ENCODE measurements at regions not wholly inside any gene's neighbourhood (a gene's known extent, or its start where the extent isn't known, plus 50 kb on each side); places are given as distances from the start of the nearest gene placed in this dataset.

DNA sequence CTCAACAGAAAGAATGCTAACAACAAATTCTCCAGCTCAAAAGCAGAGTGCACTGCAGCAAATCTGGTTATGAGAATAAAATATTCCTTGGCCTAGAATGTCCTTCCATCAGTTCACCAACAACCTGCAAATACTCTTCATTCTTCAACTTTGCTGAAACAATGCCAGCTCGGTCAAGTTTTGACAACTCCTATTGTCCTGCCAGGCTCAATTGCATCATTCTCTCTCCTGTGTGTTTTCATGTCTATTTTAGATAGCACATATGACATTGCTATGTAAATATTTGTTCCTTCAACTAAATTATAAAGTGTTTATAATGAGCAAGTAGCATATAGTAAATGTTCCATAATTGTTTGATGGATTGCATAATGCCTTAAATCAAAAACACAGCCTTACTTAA, 463.8 kb downstream of the TLE1 start:
- Histone ChIP-seq H3K9me3 (ENCODE audit: control insufficient read depth in 2 of 2, low read length in 2 of 2) (no peaks in the 10 kb centered on the region), H3K27me3 (ENCODE audit: control insufficient read depth, insufficient read depth, low read length) (no peaks in the 10 kb centered on the region), H3K36me3 (ENCODE audit: control insufficient read depth, insufficient read depth, low read length) (no peaks in the 10 kb centered on the region), H3K27ac (ENCODE audit: insufficient read depth, low read length, poor library complexity, severe bottlenecking) (no peak overlapping the region), H3K4me3 (ENCODE audit: low read depth, low read length) (no peak overlapping the region), H3K4me1 (ENCODE audit: control insufficient read depth, insufficient read depth, low read length, poor library complexity, severe bottlenecking) (no peaks in the 10 kb centered on the region)
- Mint-ChIP-seq H3K27ac (no peak overlapping the region), H3K36me3 (no peaks in the 10 kb centered on the region), H3K4me1 (no peaks in the 10 kb centered on the region), H3K9me3 (peaks cover 0 to 10% (median 5%) of the 10 kb centered on the region in 7 donors), H3K4me3 (no peak overlapping the region), H3K27me3 (no peaks in the 10 kb centered on the region)
- ATAC-seq (ENCODE audit: low read depth in 2 of 2) (no peak), DNase-seq (no peak)

DNA sequence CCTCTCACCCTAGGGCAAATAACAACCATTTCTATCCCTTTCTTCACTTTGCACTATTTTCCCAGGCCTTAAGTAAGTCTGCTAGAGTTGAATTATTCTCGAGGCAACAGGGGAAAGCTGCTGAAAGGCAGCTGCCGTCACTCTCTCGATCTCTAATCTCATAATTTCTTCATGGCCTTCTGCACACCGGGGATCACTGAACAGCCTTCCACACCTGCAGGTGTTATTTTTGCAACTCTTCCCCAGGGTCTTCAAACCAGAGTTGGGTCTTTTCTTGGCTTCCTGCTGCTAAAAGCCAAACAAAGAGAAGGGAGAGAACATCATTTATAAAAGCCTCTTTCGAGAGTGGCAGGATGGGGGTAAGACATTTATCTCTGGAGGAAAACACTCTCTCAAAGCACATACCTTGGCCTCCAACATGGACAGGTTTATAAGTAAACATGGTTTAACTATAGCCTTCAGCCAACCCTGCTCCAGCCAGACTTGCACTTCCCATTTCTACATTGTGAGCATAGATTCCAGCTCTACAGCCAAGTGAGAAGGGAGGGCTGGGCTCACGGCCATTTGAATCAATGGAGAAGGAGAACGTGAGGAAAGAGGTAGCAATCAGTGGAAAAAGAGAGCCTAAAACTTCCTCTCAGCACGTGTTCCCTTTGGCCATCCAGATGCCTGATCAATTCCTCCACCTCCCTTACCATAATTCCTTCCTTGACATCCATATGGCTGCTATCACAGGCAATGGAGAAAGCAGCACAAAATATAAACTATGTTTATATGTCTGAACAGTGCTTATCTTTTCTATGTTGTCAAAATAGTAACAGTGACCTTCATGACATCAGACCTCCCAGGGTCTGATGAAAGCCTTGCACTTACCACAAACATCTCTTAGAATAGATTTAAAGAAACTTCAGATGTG, 464.9 kb downstream of the TLE1 start:
- H3K36me3 Mint-ChIP-seq: no peaks in the 10 kb centered on the region
- H3K4me1 Mint-ChIP-seq: no peaks in the 10 kb centered on the region
- Histone ChIP-seq H3K4me3 (ENCODE audit: low read depth, low read length) (no peak overlapping the region), H3K27ac (ENCODE audit: insufficient read depth, low read length, poor library complexity, severe bottlenecking) (no peak overlapping the region), H3K9me3 (ENCODE audit: control insufficient read depth in 2 of 2, low read length in 2 of 2) (no peaks in the 10 kb centered on the region), H3K36me3 (ENCODE audit: control insufficient read depth, insufficient read depth, low read length) (no peaks in the 10 kb centered on the region), H3K27me3 (ENCODE audit: control insufficient read depth, insufficient read depth, low read length) (no peaks in the 10 kb centered on the region), H3K4me1 (ENCODE audit: control insufficient read depth, insufficient read depth, low read length, poor library complexity, severe bottlenecking) (no peaks in the 10 kb centered on the region)
- peaks cover 0 to 9% (median 4%) of the 10 kb centered on the region in 7 donors for H3K9me3 Mint-ChIP-seq
- no peak for ATAC-seq (ENCODE audit: low read depth in 2 of 2)
- no peak for DNase-seq
- no peak overlapping the region for H3K27ac Mint-ChIP-seq
- H3K4me3 Mint-ChIP-seq: no peak overlapping the region
- no peaks in the 10 kb centered on the region for H3K27me3 Mint-ChIP-seq

GRCh38 chr9:81214975-81215374, 474.4 kb downstream of the TLE1 start:
- no peak overlapping the region for H3K27ac ChIP-seq (ENCODE audit: insufficient read depth, low read length, poor library complexity, severe bottlenecking)
- no peak overlapping the region for H3K4me3 Mint-ChIP-seq
- H3K36me3 Mint-ChIP-seq: no peaks in the 10 kb centered on the region
- no peaks in the 10 kb centered on the region for H3K36me3 ChIP-seq (ENCODE audit: control insufficient read depth, insufficient read depth, low read length)
- no peaks in the 10 kb centered on the region for H3K27me3 Mint-ChIP-seq
- no peak for DNase-seq
- no peak for ATAC-seq (ENCODE audit: low read depth in 2 of 2)
- no peaks in the 10 kb centered on the region for H3K4me1 Mint-ChIP-seq
- no peaks in the 10 kb centered on the region for H3K4me1 ChIP-seq (ENCODE audit: control insufficient read depth, insufficient read depth, low read length, poor library complexity, severe bottlenecking)
- H3K27me3 ChIP-seq (ENCODE audit: control insufficient read depth, insufficient read depth, low read length): no peaks in the 10 kb centered on the region
- peaks cover 2 to 18% (median 9%) of the 10 kb centered on the region in 7 donors for H3K9me3 Mint-ChIP-seq
- no peak overlapping the region for H3K27ac Mint-ChIP-seq
- H3K9me3 ChIP-seq (ENCODE audit: control insufficient read depth in 2 of 2, low read length in 2 of 2): no peaks in the 10 kb centered on the region
- no peak overlapping the region for H3K4me3 ChIP-seq (ENCODE audit: low read depth, low read length)

DNA sequence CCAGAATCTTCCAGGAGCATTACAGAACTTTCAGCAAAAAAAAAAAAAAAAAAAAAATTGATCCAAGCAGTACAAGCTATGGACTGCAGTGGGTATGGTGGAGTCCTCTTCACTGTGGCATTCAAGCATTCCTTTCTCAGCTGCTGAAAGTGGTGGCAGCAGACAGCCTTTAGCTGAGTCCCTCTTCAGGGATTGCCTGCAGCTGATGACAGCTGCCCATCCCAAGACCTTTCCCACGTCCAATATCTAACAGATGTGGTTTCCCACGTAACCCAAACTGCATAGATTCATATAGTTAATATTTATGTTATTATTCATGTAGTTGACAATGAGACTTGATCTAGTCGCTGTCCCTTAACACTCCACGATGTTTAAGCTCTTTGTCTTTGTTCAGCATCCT, 475.9 kb downstream of the TLE1 start:
- no peak overlapping the region for H3K4me3 ChIP-seq (ENCODE audit: low read depth, low read length)
- H3K9me3 ChIP-seq (ENCODE audit: control insufficient read depth in 2 of 2, low read length in 2 of 2): no peaks in the 10 kb centered on the region
- Mint-ChIP-seq H3K27ac (no peak overlapping the region), H3K27me3 (no peaks in the 10 kb centered on the region), H3K4me1 (no peaks in the 10 kb centered on the region), H3K4me3 (no peak overlapping the region), H3K36me3 (no peaks in the 10 kb centered on the region), H3K9me3 (peaks cover 2 to 16% (median 9%) of the 10 kb centered on the region in 7 donors)
- DNase-seq (no peak), ATAC-seq (ENCODE audit: low read depth in 2 of 2) (no peak)
- no peaks in the 10 kb centered on the region for H3K4me1 ChIP-seq (ENCODE audit: control insufficient read depth, insufficient read depth, low read length, poor library complexity, severe bottlenecking)
- H3K27me3 ChIP-seq (ENCODE audit: control insufficient read depth, insufficient read depth, low read length): no peaks in the 10 kb centered on the region
- H3K36me3 ChIP-seq (ENCODE audit: control insufficient read depth, insufficient read depth, low read length): no peaks in the 10 kb centered on the region
- no peak overlapping the region for H3K27ac ChIP-seq (ENCODE audit: insufficient read depth, low read length, poor library complexity, severe bottlenecking)

GRCh38 chr9:81211741-81212140, 477.6 kb downstream of the TLE1 start:
- Mint-ChIP-seq H3K9me3 (peaks cover 2 to 16% (median 5%) of the 10 kb centered on the region in 7 donors), H3K27me3 (no peaks in the 10 kb centered on the region), H3K4me3 (no peak overlapping the region)

GRCh38 chr9:81207651-81208050, 481.7 kb downstream of the TLE1 start:
- no peaks in the 10 kb centered on the region for H3K4me1 Mint-ChIP-seq
- Histone ChIP-seq H3K4me3 (ENCODE audit: low read depth, low read length) (no peak overlapping the region), H3K27me3 (ENCODE audit: control insufficient read depth, insufficient read depth, low read length) (no peaks in the 10 kb centered on the region), H3K4me1 (ENCODE audit: control insufficient read depth, insufficient read depth, low read length, poor library complexity, severe bottlenecking) (no peaks in the 10 kb centered on the region), H3K36me3 (ENCODE audit: control insufficient read depth, insufficient read depth, low read length) (no peaks in the 10 kb centered on the region), H3K27ac (ENCODE audit: insufficient read depth, low read length, poor library complexity, severe bottlenecking) (no peak overlapping the region), H3K9me3 (ENCODE audit: control insufficient read depth in 2 of 2, low read length in 2 of 2) (peaks cover 0 to 6% of the 10 kb centered on the region in 2 experiments)
- H3K9me3 Mint-ChIP-seq: peaks cover 3 to 10% (median 7%) of the 10 kb centered on the region in 7 donors
- H3K27me3 Mint-ChIP-seq: no peaks in the 10 kb centered on the region
- ATAC-seq (ENCODE audit: low read depth in 2 of 2) (no peak), DNase-seq (no peak)
- no peak overlapping the region for H3K27ac Mint-ChIP-seq
- H3K4me3 Mint-ChIP-seq: no peak overlapping the region
- no peaks in the 10 kb centered on the region for H3K36me3 Mint-ChIP-seq

More at GRCh38 chr9:81211741-81212140, 477.6 kb downstream of the TLE1 start:
- ATAC-seq (ENCODE audit: low read depth in 2 of 2): no peak
- no peaks in the 10 kb centered on the region for H3K36me3 ChIP-seq (ENCODE audit: control insufficient read depth, insufficient read depth, low read length)
- H3K4me1 ChIP-seq (ENCODE audit: control insufficient read depth, insufficient read depth, low read length, poor library complexity, severe bottlenecking): no peaks in the 10 kb centered on the region
- H3K4me3 ChIP-seq (ENCODE audit: low read depth, low read length): no peak overlapping the region
- no peak overlapping the region for H3K27ac ChIP-seq (ENCODE audit: insufficient read depth, low read length, poor library complexity, severe bottlenecking)
- H3K4me1 Mint-ChIP-seq: no peaks in the 10 kb centered on the region
- no peak overlapping the region for H3K27ac Mint-ChIP-seq
- no peaks in the 10 kb centered on the region for H3K36me3 Mint-ChIP-seq
- H3K27me3 ChIP-seq (ENCODE audit: control insufficient read depth, insufficient read depth, low read length): no peaks in the 10 kb centered on the region
- no peak for DNase-seq
- H3K9me3 ChIP-seq (ENCODE audit: control insufficient read depth in 2 of 2, low read length in 2 of 2): peaks cover 0 to 3% of the 10 kb centered on the region in 2 experiments

DNA sequence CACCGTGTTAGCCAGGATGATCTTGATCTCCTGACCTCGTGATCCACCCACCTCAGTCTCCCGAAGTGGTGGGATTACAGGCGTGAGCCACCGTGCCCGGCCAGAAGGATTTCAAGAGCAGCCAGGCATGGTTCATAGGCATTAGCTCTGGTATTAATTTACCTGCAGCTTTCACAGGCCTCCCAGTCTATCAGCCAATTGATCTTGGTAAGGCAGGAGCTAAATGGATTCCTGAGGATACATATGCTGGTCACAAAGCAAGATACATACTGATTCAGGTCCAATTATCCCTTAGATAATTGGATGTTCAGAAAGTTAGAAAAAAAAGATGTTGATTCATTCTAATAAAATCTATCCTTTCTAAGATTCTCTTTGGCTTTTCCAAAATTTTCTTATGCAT, 487.1 kb downstream of the TLE1 start:
- no peak overlapping the region for H3K4me3 ChIP-seq (ENCODE audit: low read depth, low read length)
- H3K27ac Mint-ChIP-seq: no peak overlapping the region
- no peaks in the 10 kb centered on the region for H3K4me1 ChIP-seq (ENCODE audit: control insufficient read depth, insufficient read depth, low read length, poor library complexity, severe bottlenecking)
- H3K36me3 Mint-ChIP-seq: no peaks in the 10 kb centered on the region
- H3K4me1 Mint-ChIP-seq: no peaks in the 10 kb centered on the region
- no peak for DNase-seq
- peaks cover 3 to 25% (median 9%) of the 10 kb centered on the region in 7 donors for H3K9me3 Mint-ChIP-seq
- no peaks in the 10 kb centered on the region for H3K36me3 ChIP-seq (ENCODE audit: control insufficient read depth, insufficient read depth, low read length)
- no peaks in the 10 kb centered on the region for H3K27me3 Mint-ChIP-seq
- no peak overlapping the region for H3K27ac ChIP-seq (ENCODE audit: insufficient read depth, low read length, poor library complexity, severe bottlenecking)
- no peak overlapping the region for H3K4me3 Mint-ChIP-seq
- peaks cover 0 to 6% of the 10 kb centered on the region in 2 experiments for H3K9me3 ChIP-seq (ENCODE audit: control insufficient read depth in 2 of 2, low read length in 2 of 2)
- H3K27me3 ChIP-seq (ENCODE audit: control insufficient read depth, insufficient read depth, low read length): no peaks in the 10 kb centered on the region
- ATAC-seq (ENCODE audit: low read depth in 2 of 2): no peak

DNA sequence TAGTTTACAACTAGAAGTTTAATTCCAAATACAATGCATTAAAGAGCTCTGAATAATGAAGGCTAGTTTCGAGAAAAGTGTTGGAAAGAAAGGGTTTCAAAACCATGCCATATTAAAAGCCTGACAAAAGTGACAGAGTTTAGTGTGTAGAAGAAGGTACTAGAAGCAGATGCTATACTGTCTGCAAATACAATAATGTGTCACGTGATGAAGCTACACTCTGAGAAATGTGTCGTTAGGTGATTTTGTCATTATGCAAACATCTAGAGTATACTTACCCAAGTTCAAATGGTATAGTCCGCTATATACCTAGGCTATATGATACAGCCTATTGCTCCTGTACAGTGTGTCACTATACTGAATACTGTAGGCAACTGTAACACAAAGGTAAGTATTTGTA, 494.1 kb downstream of the TLE1 start:
- Histone ChIP-seq H3K36me3 (ENCODE audit: control insufficient read depth, insufficient read depth, low read length) (no peaks in the 10 kb centered on the region), H3K27ac (ENCODE audit: insufficient read depth, low read length, poor library complexity, severe bottlenecking) (no peak overlapping the region), H3K9me3 (ENCODE audit: control insufficient read depth in 2 of 2, low read length in 2 of 2) (no peaks in the 10 kb centered on the region), H3K27me3 (ENCODE audit: control insufficient read depth, insufficient read depth, low read length) (no peaks in the 10 kb centered on the region), H3K4me3 (ENCODE audit: low read depth, low read length) (no peak overlapping the region), H3K4me1 (ENCODE audit: control insufficient read depth, insufficient read depth, low read length, poor library complexity, severe bottlenecking) (no peaks in the 10 kb centered on the region)
- no peak overlapping the region for H3K27ac Mint-ChIP-seq
- H3K4me1 Mint-ChIP-seq: no peaks in the 10 kb centered on the region
- ATAC-seq (ENCODE audit: low read depth in 2 of 2) (no peak), DNase-seq (no peak)
- no peak overlapping the region for H3K4me3 Mint-ChIP-seq
- peaks cover 3 to 21% (median 9%) of the 10 kb centered on the region in 7 donors for H3K9me3 Mint-ChIP-seq
- no peaks in the 10 kb centered on the region for H3K36me3 Mint-ChIP-seq
- H3K27me3 Mint-ChIP-seq: no peaks in the 10 kb centered on the region

All from CD4-positive, CD25-positive, alpha-beta regulatory T cell (primary cell).